MM.1S (cell line): ENCODE measurements at regions not wholly inside any gene's neighbourhood (a gene's known extent, or its start where the extent isn't known, plus 50 kb on each side); places are given as distances from the start of the nearest gene placed in this dataset.

Source experiments
- DNase-seq: peaks from one replicate; pipeline ENCODE4 v3.0.0-alpha.2; 2015
- H2AFZ ChIP-seq: fragments of 300-600 bp; sonication (generic); 2 replicates; pipeline ENCODE4 v1.6.0; 2016; ENCODE audit warnings: antibody characterized with exemption, low read length
- H3F3A ChIP-seq: fragments of 300-600 bp; sonication (generic); 2 replicates; pipeline ENCODE4 v1.6.1; 2016; ENCODE audit warnings: mild to moderate bottlenecking, antibody characterized with exemption, low read length, moderate library complexity, mixed read lengths; ENCODE audit not compliant: insufficient read depth
- H3K27ac ChIP-seq: fragments of 300-600 bp; sonication (generic); 2 replicates; pipeline ENCODE4 v1.5.1; 2016; ENCODE audit warnings: mild to moderate bottlenecking, low read length
- H3K27me3 ChIP-seq: fragments of 300-600 bp; sonication (generic); replicated peaks from 2 replicates; pipeline ENCODE4 v1.6.0; 2016; ENCODE audit warnings: low read length; ENCODE audit not compliant: insufficient read depth
- H3K36me3 ChIP-seq: fragments of 300-600 bp; sonication (generic); replicated peaks from 2 replicates; pipeline ENCODE4 v1.6.1; 2016; ENCODE audit warnings: mild to moderate bottlenecking, low read length, mixed read lengths; ENCODE audit not compliant: insufficient read depth
- H3K4me1 ChIP-seq: fragments of 300-600 bp; sonication (generic); 2 replicates; pipeline ENCODE4 v1.6.1; 2016; ENCODE audit warnings: low read length, mixed read lengths
- H3K4me2 ChIP-seq: fragments of 300-600 bp; sonication (generic); 2 replicates; pipeline ENCODE4 v1.6.0; 2016; ENCODE audit warnings: low read depth, low read length
- H3K4me3 ChIP-seq: fragments of 300-600 bp; sonication (generic); 2 replicates; pipeline ENCODE4 v1.5.1; 2016; ENCODE audit warnings: low read length, mixed read lengths
- H3K79me2 ChIP-seq: fragments of 300-600 bp; sonication (generic); 2 replicates; pipeline ENCODE4 v1.6.1; 2016; ENCODE audit warnings: mixed run types, low read length, mixed read lengths
- H3K9ac ChIP-seq: fragments of 300-600 bp; sonication (generic); 2 replicates; pipeline ENCODE4 v1.6.1; 2016; ENCODE audit warnings: low read length, mixed read lengths
- H3K9me2 ChIP-seq: fragments of 300-600 bp; sonication (generic); replicated peaks from 2 replicates; pipeline ENCODE4 v1.6.1; 2016; ENCODE audit warnings: mild to moderate bottlenecking, low read length, mixed read lengths; ENCODE audit not compliant: insufficient read depth
- H3K9me3 ChIP-seq: fragments of 300-600 bp; sonication (generic); replicated peaks from 2 replicates; pipeline ENCODE4 v1.6.1; 2016; ENCODE audit warnings: mild to moderate bottlenecking, low read length, mixed read lengths; ENCODE audit not compliant: insufficient read depth
- H4K20me1 ChIP-seq: fragments of 300-600 bp; sonication (generic); 2 replicates; pipeline ENCODE4 v1.6.1; 2016; ENCODE audit warnings: mild to moderate bottlenecking, low read length, moderate library complexity, mixed read lengths; ENCODE audit not compliant: insufficient read depth
- CTCF ChIP-seq: fragments of 300-600 bp; sonication (generic); IDR thresholded peaks from 2 replicates; pipeline ENCODE4 v1.5.1; 2016; ENCODE audit warnings: antibody characterized with exemption, low read length, mixed read lengths
- EZH2 ChIP-seq: fragments of 300-600 bp; sonication (generic); optimal IDR thresholded peaks from 2 replicates; pipeline ENCODE3; 2017; ENCODE audit warnings: low read depth, mild to moderate bottlenecking, antibody characterized with exemption, low read length, mixed read lengths
- EZH2phosphoT487 ChIP-seq: fragments of 300-600 bp; sonication (generic); IDR thresholded peaks from 2 replicates; pipeline ENCODE4 v1.6.1; 2018; ENCODE audit warnings: antibody characterized with exemption, low read length

GRCh38 chr5:53178830-53179229 lies 69.3 kb upstream of the MOCS2 start:
- no peaks in the 10 kb centered on the region for H3K27me3 ChIP-seq
- DNase-seq = no peak
- no peaks in the 10 kb centered on the region for H3K9me3 ChIP-seq
- H3K4me2 ChIP-seq = no peak overlapping the region
- H4K20me1 ChIP-seq = no peaks in the 10 kb centered on the region
- H3K4me3 ChIP-seq = no peak overlapping the region
- no peaks in the 10 kb centered on the region for H3F3A ChIP-seq
- no peak overlapping the region for H2AFZ ChIP-seq
- H3K9me2 ChIP-seq = no peaks in the 10 kb centered on the region
- H3K27ac ChIP-seq = no peak overlapping the region
- no peak for TF ChIP-seq EZH2phosphoT487
- TF ChIP-seq CTCF = no peak
- TF ChIP-seq EZH2 = no peak
- H3K36me3 ChIP-seq = no peaks in the 10 kb centered on the region
- H3K4me1 ChIP-seq = no peaks in the 10 kb centered on the region
- H3K9ac ChIP-seq = no peak overlapping the region
- no peaks in the 10 kb centered on the region for H3K79me2 ChIP-seq

- H3K79me2 ChIP-seq = no peaks in the 10 kb centered on the region
- H3K27me3 ChIP-seq = no peaks in the 10 kb centered on the region
- no peak overlapping the region for H3K4me2 ChIP-seq
- H3K4me1 ChIP-seq = no peaks in the 10 kb centered on the region
- H3K36me3 ChIP-seq = no peaks in the 10 kb centered on the region
- no peaks in the 10 kb centered on the region for H3K9me2 ChIP-seq
- no peak overlapping the region for H2AFZ ChIP-seq
- H3K27ac ChIP-seq = no peak overlapping the region
- H3F3A ChIP-seq = no peaks in the 10 kb centered on the region
- no peak for TF ChIP-seq EZH2phosphoT487
- no peak for DNase-seq
- no peaks in the 10 kb centered on the region for H4K20me1 ChIP-seq
- no peak overlapping the region for H3K9ac ChIP-seq
- no peak overlapping the region for H3K4me3 ChIP-seq
- no peaks in the 10 kb centered on the region for H3K9me3 ChIP-seq
Observed at GRCh38 chr5:53179691-53180090, 70.1 kb upstream of the MOCS2 start.

GRCh38 chr5:53180538-53180937 lies 71.0 kb upstream of the MOCS2 start:
- Histone ChIP-seq H3K79me2 (no peaks in the 10 kb centered on the region), H3K4me1 (no peaks in the 10 kb centered on the region), H2AFZ (no peak overlapping the region), H3K36me3 (no peaks in the 10 kb centered on the region), H3K4me2 (no peak overlapping the region), H3K9me3 (no peaks in the 10 kb centered on the region), H3F3A (no peaks in the 10 kb centered on the region), H3K27me3 (no peaks in the 10 kb centered on the region), H3K27ac (no peak overlapping the region), H3K4me3 (no peak overlapping the region), H3K9ac (no peak overlapping the region), H3K9me2 (no peaks in the 10 kb centered on the region), H4K20me1 (no peaks in the 10 kb centered on the region)
- DNase-seq = no peak
- TF ChIP-seq EZH2 (no peak), EZH2phosphoT487 (no peak), CTCF (no peak)

- no peaks in the 10 kb centered on the region for H3K27me3 ChIP-seq
- no peaks in the 10 kb centered on the region for H3F3A ChIP-seq
- no peak overlapping the region for H3K4me3 ChIP-seq
- H3K9me2 ChIP-seq = no peaks in the 10 kb centered on the region
- TF ChIP-seq EZH2 = no peak
- TF ChIP-seq EZH2phosphoT487 = no peak
- no peak for TF ChIP-seq CTCF
- no peak for DNase-seq
- H3K9ac ChIP-seq = no peak overlapping the region
- H3K9me3 ChIP-seq = no peaks in the 10 kb centered on the region
- no peaks in the 10 kb centered on the region for H3K79me2 ChIP-seq
- H2AFZ ChIP-seq = no peak overlapping the region
- no peaks in the 10 kb centered on the region for H3K36me3 ChIP-seq
- H4K20me1 ChIP-seq = no peaks in the 10 kb centered on the region
- no peaks in the 10 kb centered on the region for H3K4me1 ChIP-seq
- no peak overlapping the region for H3K27ac ChIP-seq
- H3K4me2 ChIP-seq = no peak overlapping the region
Observed at GRCh38 chr5:53180991-53181390, 71.4 kb upstream of the MOCS2 start.
